OCI-LY7 (cell line): ENCODE measurements at regions not wholly inside any gene's neighbourhood (a gene's known extent, or its start where the extent isn't known, plus 50 kb on each side); places are given as distances from the start of the nearest gene placed in this dataset.

Experiments
- EZH2phosphoT487 ChIP-seq: fragments of 200-600 bp; sonication (generic); IDR thresholded peaks from 2 replicates; pipeline ENCODE4 v1.6.1; 2018; ENCODE audit warnings: low read depth, borderline replicate concordance, mild to moderate bottlenecking, mixed run types, antibody characterized with exemption, low read length, moderate library complexity, mixed read lengths
- TF ChIP-seq, protein P1 (sequence below): fragments of 200-600 bp; sonication (generic); conservative IDR thresholded peaks from 2 replicates; pipeline ENCODE4 v1.5.1; 2014; ENCODE audit warnings: mild to moderate bottlenecking, antibody characterized with exemption, low read length, moderate library complexity, mixed read lengths

GRCh38 chr6:164069350-164069990 is 655.0 kb downstream of the QKI start:
- TF ChIP-seq, protein P1, sequence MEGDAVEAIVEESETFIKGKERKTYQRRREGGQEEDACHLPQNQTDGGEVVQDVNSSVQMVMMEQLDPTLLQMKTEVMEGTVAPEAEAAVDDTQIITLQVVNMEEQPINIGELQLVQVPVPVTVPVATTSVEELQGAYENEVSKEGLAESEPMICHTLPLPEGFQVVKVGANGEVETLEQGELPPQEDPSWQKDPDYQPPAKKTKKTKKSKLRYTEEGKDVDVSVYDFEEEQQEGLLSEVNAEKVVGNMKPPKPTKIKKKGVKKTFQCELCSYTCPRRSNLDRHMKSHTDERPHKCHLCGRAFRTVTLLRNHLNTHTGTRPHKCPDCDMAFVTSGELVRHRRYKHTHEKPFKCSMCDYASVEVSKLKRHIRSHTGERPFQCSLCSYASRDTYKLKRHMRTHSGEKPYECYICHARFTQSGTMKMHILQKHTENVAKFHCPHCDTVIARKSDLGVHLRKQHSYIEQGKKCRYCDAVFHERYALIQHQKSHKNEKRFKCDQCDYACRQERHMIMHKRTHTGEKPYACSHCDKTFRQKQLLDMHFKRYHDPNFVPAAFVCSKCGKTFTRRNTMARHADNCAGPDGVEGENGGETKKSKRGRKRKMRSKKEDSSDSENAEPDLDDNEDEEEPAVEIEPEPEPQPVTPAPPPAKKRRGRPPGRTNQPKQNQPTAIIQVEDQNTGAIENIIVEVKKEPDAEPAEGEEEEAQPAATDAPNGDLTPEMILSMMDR = no peak
- no peak for TF ChIP-seq EZH2phosphoT487
